HG02870 (cell line): ENCODE measurements at regions not wholly inside any gene's neighbourhood (a gene's known extent, or its start where the extent isn't known, plus 50 kb on each side); places are given as distances from the start of the nearest gene placed in this dataset.

Experiments used
- ATAC-seq: cut with Tn5 transposase; IDR thresholded peaks from one replicate; pipeline ENCODE4 v1.9.1; 2021; ENCODE audit warnings: mild to moderate bottlenecking, moderate library complexity; ENCODE audit not compliant: unreplicated experiment

DNA sequence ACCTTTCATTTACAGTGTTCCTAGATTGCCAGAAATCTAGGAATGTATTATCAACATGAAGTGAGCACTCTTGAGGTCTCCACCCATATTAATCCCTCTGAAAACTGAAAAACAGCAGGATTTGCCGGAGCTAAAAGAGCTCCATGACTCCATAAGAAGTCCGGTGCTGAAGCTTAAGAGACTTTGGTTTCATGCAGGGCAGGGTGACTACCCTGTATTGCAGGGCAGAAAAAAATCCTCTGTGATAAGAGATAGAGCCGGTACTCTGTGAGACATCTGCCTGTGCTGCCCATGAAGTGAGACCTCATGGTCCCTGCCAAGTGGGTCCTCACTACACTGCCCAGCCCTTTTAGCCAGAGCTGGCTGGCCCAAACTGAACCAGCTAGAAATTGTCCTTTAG, 127.2 kb upstream of the NPY2R start:
- ATAC-seq: no peak

- no peak for ATAC-seq
These were observed 122.4 kb upstream of the NPY2R start for GRCh38 chr4:155085843-155086530.

GRCh38 chr4:155094201-155094820, 114.1 kb upstream of the NPY2R start:
- no peak for ATAC-seq

- ATAC-seq: no peak
These were observed 109.2 kb upstream of the NPY2R start for GRCh38 chr4:155099231-155099630.

- no peak for ATAC-seq
These were observed 101.8 kb upstream of the NPY2R start for GRCh38 chr4:155106629-155107028.

GRCh38 chr4:155107059-155107458, 101.4 kb upstream of the NPY2R start:
- no peak for ATAC-seq

DNA sequence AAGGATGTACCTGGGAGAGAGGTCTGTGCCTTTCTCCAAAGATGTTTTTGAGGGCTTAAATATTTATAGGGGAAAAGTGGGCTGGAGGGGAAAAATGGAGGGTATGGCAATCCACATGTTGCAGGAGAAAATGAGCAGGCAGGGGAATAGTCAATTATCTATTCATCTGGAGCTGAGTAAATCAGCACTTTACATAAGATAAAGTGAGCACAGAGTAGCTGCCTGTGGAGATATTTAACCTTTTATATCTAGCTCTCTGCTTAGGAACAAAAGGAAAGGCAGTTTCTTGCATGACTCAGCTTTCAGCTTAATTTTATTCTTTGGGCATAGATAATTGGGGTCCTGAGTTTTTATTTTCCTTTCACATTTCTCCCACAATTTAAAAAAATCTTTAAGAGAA, 93.6 kb upstream of the NPY2R start:
- ATAC-seq: no peak

DNA sequence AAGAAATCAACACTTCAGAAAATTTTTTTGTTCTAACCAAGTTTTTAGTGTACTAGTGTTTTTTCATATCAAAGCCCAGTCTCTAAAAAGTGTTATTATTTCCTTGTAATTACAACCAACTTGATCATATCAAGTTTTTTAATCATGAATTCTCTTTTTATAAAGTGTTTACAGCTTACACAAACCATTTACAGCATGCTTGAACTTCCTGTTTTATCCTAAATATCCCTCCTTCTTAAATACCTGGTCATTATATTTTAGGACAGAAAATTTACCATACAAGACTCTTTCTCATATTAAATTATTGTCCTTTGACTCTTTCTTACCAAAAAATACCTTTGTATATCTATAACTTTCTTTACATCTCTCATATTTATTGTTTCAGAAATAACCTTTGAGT, 89.4 kb upstream of the NPY2R start:
- no peak for ATAC-seq

DNA sequence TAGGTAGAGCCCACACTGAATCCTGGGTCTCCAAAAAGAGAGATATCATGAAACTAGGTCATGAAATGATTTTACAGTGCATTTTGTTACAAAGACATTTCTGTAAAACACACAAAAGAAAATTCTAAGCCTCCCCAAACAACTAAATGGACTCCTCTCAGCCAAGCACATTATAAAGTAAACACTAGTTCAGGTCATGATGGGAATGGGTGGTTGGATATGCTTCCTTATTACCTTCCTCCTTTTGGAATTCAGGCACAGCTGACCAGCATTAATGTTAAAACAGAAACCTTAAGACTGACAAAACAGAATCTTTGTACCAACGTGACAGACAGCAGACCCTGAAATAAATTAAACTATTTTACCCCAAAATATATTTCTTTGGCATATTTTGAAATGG, 87.9 kb upstream of the NPY2R start:
- ATAC-seq: no peak

DNA sequence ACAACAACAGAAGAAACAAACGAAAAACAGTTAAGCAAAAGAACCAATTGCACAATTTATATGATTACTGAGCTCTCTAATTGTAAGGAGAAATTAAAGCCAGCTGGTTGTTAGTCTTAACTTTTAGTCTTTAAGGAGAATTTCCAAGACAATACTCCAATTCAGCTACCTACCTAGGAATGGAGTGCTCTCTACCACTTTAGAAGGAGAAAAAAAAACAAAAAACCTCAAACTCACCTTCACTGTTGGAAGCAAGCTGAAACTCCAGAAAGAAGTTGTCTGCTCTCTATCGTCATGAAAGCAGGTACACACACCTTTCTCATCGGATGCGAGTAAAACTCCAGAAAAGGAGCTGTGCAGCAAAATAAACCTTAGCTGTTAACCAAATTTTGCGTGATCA, 86.1 kb upstream of the NPY2R start:
- ATAC-seq: no peak

- no peak for ATAC-seq
These were observed 74.3 kb upstream of the NPY2R start for GRCh38 chr4:155134136-155134535.

DNA sequence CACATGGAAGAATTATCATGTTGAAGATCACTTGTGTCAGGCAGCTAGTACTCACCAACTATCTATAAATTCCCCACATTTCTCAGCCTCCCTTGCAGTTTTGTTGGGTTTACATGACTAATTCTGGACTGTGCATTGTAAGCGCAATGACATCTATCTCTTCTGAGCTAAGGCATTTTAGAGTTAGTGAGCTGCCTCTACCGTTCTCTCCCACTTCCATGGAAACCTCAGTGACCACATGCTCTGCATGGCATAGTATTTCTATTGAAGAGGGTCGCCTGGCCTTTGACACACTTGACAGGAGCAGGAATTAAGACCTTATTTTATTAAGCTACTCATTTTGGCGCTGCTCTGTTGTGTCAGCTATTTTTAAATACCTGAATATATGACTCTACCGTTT, 67.5 kb upstream of the NPY2R start:
- ATAC-seq: no peak

GRCh38 chr4:155143512-155143911, 64.9 kb upstream of the NPY2R start:
- ATAC-seq: peak; percentile 57
